GM12891 (cell line): ENCODE measurements at regions not wholly inside any gene's neighbourhood (a gene's known extent, or its start where the extent isn't known, plus 50 kb on each side); places are given as distances from the start of the nearest gene placed in this dataset.

Experiments
- POLR2A ChIP-seq: IDR thresholded peaks from 2 replicates; pipeline ENCODE4 v1.6.1; 2011; ENCODE audit warnings: low read depth, low read length, control low read depth
- TAF1 ChIP-seq: IDR thresholded peaks from 2 replicates; pipeline ENCODE4 v1.6.1; 2011; ENCODE audit warnings: low read depth, low read length, control low read depth

DNA sequence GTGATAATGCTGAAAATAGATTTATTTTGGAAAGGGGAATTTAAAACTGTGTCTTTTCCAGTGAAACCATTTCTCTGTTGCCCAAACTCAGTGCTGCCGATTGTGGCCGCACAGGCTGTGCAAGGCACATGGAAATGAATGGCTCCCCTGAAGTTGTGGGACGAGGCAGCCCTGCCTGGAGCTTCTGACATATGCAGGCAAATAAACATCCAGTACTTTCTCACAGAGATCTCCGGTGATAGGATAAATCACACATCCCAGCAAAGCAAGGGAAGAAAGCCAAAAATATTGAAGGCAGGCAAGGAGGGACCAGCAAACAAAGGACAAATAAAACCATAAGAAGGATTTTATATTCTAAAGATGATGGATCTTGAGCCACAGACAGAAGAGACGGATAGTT, 464.5 kb downstream of the MTRR start:
- TF ChIP-seq POLR2A (no peak), TAF1 (no peak)
